Suppressor macrophage treated with lipopolysaccharide for 4 hours (primary cell): ENCODE measurements at regions not wholly inside any gene's neighbourhood (a gene's known extent, or its start where the extent isn't known, plus 50 kb on each side); places are given as distances from the start of the nearest gene placed in this dataset.
"Not testable (repeated sequence)": the region's sequence is repeated elsewhere in the genome, so short reads cannot be mapped to it uniquely, and the experiment has no call there.

ENCODE experiments used
- DNase-seq: peaks from one replicate; pipeline ENCODE4 v3.0.0-alpha.2; 2020

DNA sequence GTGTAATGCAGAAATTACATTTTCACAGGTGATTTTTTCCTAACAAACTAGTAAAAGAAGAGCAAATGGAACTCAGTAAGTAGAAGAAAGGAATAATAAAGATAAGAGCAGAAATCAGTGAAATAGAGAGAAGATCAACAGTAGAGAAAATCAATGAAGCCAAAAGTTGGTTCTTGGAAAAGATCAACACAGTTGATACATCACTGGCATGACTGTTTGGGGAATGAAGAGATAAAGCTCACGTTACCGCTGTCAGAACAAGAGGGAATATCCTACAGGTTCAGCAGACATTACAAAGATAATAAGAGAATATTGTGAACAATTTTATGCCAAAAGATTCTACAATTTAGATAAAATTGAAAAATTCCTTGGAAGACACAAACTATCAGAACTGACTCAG, 146.4 kb downstream of the ACTR3B start:
- no peak for DNase-seq

DNA sequence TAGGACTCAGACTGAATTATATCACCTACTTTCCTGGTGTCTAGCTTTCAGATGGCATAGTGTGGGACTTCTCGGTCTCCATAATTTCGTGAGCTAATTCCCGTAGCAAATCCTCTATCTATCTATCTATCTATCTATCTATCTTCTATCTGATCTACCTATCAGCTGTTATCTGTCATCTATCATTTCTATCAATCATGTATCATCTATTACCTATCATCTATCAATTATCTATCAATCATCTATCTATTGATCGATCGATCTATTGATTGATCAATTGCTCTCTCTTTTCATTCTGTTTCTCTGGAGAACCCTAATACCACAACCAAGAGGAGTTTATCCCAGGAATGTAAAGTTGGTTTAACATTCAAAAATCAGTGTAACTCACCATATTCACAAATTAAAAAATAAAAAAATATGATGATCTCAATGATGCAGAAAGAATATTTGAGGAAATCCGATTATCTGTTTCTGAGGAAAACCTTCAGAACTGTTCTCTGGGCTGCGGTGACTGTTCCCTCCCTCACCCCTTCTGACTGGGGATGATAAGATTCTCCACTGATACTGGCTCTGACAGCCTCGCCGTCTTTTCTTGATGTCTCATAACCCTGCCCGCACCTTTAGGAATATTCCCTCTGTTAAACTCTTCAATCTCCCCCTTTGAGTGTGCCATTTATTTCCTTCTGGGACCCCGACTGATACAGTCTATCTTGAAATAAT, 147.7 kb downstream of the ACTR3B start:
- no peak for DNase-seq

DNA sequence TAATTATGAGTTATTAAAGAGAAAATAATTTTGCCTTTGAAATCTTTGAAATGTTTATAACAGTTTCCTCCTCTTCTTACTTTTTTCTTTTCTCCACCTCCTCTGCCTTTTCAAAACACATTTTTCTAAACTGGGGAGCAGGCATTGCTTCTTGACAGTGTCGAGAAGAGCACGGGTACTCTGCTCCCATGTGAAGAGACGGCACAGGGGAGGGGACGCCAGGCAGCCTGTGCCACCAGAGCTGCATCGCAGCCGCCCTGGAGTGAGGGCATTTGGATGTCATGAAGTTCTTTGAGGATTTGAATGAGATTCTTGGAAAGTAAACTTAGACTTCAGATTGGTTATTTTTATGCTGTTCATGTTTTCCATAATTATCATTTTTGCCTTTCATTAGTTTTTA, 149.7 kb downstream of the ACTR3B start:
- no peak for DNase-seq

DNA sequence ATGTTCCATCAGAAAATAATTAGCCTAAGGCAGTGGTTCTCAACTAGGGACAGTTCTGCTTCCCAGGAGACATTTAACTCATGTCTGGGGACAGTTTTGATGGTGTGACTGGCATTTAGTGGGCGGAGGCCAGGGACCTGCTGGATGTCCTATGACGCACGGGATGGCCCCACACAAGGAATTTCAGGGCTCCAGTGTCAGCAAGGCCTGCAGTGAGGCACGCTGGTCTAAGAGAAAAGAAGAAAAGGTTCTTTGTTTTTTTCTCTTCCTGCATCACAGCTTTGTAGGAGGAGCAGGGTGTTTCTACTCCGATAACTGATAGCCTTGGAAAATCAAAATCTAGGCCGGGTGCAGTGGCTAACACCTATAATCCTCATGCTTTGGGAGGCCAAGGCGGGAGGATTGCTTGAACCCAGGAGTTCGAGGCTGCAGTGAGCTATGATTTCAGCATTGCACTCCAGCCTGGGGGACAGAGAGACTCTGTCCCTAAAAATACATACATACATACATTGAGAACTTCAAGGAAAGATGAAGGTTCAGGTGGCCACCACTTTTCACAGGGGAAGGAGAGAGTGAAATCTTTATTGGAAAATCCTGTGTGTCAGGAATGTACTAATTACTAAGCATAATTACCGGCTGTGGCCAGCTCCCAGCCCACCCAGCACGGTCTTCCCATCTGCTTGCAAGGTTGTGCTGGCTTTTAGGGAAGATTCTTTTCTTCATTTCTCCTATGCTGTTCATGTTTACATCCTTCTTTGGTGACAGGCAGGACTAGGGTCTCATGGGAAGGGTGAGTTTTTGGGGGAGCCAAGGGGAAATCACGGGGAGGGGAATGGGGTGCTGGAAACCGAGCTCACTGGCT, 150.4 kb downstream of the ACTR3B start:
- DNase-seq = no peak

DNA sequence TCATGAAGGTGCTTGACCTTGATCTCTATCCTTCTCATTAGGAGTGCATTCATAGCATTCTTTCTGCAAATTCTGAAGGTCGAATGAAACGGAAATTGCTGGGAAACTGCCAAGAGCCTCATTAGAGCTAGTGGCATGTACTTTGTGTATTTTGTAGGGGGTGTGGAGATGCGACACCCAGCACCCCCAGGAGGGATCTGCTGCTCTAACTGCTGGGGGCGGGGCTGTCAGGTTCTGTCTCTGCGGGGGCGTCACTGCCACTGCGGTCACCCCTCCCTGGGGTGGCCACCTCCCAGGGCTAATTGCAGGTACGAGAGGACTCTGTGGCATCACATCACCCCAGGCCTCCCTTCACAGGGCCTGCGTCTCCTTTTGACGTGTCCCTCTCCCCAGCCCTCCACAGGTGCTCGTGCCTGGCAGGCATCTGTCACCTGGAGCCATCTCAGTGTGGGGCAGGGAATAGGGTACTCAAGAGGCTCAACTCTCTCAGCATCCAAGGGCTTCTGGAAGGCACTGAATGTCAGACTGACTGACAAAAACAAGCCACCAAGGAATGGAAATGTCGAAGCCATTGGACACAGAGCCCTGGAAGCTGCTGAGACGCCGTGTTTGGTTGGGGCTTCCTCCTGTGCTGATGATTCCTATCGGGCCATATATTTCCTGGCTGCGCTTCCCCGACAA, 151.1 kb downstream of the ACTR3B start:
- DNase-seq = no peak

DNA sequence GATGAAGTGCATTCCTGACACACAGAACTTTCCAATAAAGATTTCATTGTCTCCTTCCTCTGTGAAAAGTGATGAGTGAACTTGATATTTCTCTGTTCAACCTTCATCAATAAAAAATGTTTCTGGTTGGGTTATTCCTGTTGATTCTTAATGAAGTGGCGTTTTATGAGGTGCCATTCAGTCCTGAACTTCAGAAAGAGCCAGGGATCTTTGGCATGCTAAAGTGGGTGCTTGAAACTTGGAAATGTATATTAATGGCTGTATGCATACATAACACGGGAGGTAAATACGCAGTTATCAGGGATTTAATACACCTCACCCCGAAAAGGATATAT, 151.6 kb downstream of the ACTR3B start:
- DNase-seq = no peak

DNA sequence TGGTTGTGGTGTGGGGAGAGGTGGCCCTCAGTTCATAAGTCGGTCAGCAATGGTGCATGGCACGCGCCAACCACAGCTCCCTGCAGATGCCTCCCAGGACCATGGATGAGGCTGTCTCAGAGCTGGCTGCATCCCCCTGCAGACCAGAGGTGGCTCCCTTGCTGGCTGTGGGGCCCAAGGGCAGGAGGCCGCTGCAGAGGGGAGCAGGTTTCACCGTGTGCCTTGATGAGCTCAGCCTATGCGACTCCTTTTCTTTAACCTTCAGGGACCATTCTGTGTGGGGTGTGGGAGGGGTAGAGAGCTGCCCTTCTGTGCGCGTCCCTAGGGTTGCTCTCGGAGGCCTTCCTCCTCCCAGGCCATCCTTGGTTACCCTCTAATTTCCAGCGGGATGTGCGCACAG, 152.4 kb downstream of the ACTR3B start:
- DNase-seq = no peak

DNA sequence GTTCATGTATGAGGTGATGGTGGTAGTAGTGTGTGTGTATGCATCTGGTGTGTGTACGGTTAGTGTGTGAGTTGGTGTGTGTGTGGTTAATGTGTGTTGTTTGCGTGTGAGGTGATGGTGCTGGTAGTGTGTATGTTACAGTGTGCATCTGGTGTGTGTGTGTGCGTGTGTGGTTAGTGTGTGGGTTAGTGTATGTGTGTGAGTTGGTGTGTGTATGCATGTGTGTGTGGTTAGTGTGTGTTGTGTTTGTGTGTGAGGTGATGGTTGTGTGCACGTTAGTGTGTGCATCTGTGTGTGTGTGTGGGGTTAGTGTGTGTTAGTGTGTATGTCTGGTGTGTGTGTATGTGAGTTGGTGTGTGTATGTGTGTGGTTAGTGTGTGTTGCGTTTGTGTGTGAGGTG, 153.0 kb downstream of the ACTR3B start:
- no peak for DNase-seq

DNA sequence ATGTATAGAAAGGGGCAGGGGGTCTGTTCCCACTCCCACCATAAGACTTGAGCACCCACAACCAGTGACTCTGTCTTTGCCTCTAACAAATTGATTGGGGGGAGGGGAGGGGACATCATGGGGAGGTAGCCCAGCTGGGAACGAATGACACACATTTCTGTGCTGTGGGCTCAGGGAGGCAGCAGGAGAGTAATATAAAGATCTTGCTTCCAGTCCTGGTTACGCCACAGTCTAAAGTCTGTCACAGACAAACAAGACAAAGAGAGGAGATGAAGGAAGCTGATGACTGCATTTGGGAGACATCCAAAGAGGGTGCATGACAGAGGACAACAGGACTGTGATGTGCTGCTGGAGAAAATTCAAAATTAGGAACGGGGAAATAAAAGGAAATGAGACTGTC, 153.9 kb downstream of the ACTR3B start:
- DNase-seq = no peak

DNA sequence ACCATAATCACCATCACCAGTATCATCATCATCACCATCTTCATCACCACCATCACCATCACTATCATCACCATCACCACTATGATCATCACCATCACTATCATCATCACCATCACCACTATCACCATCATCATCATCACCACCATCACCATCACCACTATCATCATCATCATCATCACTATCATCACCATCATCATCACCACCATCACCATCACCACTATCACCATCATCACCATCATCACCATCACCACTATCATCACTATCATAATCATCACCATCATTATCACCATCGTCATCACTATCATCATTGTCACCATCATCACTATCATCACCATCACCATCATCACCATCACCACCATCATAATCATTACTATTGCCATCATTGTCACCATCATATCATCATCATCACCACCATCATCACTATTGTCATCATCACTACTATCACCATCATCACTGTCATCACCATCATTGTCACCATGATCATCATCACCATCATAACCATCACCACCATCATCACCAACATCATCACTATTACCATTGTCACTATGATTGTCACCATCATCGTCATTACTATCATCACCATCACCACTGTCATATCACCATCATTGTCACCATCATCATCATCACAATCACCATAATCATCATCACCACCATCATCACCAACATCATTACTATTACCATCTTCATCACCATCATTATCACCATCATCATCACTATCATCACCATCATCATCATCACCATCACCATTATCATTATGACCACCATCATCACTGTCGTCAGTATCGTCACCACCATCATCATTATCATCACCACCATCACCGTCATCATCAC, 154.7 kb downstream of the ACTR3B start:
- DNase-seq = no peak

DNA sequence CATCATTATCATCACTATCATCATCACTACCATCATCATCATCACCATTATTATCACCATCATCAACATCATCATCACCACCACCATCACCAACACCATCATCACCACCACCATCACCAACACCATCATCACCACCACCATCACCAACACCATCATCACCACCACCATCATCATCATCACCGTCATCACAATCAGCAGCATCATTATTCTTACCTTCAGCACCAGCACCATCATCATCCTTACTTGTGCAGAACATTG, 155.2 kb downstream of the ACTR3B start:
- DNase-seq = not testable (repeated sequence)

DNA sequence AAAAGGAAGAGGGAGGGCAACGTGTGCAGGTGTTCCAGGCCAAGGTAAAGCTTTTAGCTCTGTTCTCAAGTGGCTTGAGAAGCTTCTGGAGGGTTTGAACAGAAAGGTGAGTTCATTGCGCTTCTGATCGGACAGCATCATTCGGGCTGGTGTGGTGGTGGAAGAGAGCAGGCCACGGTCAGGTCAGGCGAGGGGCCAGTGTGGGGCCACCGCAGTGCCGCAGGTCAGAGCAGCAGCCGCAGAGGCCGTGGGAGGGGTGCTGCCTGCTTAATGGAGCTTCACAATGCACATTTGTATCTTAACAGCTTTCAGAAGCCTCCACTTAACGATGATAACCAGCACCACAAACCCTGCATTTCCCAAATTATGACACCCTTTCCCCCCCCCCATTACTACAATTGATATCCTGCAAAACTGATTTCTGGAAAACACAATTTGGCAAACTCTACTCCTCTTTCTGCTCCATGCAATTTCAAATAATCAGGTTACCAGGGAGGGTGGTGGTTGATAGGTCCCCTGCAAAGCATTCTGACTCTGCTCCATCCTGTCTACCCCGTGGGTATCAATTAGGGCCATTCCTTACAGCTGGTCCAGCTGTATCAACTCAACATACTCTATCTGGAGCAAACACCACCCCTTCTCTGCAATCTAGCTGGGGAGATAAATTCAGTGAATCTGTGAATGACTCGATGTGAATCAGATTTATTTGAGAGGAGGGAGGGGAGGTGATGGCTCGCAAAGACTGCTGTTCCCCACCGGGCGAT, 162.9 kb downstream of the ACTR3B start:
- no peak for DNase-seq

DNA sequence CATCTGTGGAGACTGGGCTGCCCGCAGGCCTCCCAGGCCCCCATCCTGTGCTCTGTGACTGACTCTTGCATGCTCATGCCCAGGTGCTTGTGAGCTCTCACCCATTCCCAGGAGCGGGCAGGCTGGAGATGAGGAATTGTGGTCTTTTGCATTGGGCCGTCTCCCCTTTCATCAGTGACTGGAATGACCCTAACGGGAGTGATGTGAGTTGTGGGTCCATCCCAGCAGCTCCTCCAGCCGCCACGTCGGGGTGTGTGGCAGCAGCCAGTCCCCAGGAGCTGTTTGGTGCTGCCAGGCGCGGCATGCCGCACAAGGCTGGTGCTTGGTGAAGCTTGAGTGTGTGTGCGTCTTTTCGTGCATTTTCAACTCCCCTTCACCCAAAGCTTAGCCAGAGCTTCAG, 164.2 kb downstream of the ACTR3B start:
- DNase-seq = no peak

DNA sequence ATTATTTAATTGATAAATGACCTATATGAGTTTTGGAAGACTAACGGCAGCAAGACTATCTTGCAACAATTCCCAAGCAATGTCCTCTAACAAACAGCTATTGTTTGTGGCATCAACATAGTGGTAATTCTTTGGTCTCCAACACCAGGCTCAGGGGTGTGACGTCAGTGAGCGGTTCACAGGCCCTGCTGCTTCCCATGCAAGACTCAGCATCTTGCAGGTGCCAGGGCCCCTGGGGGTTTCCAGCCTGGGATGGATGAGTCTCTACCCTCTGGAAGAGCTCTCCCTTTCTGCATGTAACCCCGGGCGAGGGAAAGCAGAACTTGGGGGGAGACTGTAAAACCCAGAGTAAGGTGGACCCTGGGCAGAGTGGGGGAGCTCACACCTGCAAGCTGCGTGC, 164.7 kb downstream of the ACTR3B start:
- DNase-seq = no peak

DNA sequence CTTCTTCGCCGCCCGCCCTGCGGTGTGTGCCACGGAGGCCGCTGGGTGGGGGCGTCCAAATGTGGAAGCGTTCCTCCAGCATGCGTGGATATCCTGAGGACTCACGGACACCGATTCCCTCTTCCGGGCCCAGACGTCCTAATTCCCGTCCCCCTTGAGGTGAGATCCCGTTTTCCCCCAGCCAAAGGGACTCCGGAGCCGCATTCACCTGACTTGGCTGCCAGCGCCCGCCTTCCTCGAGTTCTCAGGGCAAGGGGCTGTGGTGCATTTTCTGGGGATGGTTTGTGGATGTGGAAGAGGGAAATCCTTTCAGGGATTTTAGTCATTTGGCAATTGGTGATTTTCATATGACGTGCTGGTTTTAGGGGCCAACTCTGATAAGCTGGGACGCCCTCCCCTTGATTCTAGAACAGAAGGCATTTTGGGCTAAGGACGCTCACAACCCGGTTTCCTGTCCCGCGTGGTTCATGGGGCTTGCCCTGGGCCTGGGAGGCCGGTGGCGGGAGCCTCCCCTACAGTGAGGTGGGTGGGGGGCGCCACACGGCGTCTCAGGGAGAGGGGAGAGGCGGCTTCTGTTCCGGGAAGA, 165.4 kb downstream of the ACTR3B start:
- no peak for DNase-seq

DNA sequence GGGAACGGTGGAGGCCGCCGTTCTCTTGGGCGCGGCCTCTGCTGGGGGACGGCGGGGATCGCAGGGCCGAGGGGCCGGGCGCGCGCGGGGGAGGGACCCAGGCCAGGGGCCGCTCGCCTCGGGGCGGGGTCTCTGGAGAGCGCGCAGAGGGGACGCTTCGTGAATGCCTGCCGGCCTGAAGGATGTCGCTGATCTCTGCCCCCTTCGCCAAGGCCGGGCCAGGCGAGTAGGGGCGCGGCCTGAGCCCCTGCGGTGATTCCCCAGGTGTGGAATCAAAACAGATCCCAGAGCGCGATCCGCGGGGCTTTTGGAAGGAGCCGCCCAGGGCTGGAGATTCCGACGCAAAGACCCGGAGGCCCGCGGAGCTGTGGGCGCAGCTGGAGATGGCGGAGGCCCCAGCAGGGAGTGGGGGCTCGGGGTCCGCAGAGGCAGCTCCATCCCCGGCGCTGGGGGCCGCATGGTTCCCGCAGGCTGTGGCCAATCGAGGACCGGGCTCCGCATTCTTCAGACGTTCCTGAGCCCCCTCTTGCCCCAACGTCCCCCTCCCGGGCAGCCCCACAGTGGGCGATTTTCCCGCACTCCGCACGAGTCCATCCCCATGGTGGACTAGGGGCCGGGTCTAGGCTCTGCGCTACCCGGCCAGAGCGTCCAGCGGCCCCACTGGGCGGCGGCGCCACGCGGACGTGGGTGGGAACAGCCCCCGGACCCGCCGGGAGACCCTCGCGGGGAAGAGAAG, 166.0 kb downstream of the ACTR3B start:
- no peak for DNase-seq

DNA sequence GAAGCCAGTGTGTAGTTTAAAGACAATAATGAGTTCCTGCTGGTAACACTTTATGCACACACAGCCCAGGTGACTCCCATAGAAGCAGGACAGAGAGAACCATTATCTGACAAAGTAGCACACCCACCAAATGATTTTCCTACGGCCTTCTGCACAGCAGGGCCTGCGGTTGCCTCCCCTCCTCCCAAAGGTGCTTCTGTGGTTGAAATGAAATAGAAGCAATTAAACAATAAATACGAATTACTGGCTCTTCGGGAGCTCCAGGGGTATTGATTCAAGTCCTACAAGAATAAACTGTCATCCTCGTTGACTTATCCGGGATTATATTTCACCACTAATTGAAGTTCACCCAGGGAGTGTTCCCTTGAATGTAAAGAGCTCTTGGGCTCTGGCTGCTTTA, 172.1 kb downstream of the ACTR3B start:
- no peak for DNase-seq

DNA sequence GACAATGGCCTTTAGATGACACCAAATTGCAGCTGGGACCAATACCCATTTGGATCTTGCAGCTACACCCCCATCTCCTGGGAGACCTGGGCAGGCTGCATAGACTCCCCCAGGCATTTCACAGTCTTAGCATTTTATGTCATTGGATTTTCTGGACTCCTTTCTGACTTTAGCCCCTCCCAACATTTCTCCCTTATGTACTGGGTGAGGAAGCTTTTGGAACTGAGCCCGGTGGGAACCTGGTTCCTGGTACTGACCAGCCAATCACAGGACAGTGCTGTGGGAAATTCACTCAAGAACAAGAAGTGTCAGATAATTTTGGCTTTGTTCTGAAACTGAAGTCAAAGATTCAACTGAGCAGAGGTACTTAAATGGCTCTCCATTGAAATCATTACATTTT, 177.7 kb downstream of the ACTR3B start:
- no peak for DNase-seq

DNA sequence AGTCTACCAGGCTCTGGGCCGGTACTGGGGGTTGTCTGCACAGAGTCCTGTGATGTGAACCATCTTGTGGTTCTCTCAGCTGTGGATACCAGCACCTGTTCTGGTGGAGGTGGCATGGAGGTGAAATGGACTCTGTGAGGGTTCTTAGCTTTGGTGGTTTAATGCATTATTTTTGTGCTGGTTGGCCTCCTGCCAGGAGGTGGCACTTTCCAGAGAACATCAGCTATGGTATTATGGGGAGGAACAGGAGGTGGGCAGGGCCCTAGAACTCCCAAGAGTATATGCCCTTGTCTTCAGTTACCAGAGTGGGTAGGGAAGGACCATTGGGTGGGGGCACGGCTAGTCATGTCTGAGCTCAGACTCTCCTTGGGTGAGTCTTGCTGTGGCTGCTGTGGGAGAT, 187.1 kb downstream of the ACTR3B start:
- DNase-seq = not testable (repeated sequence)

DNA sequence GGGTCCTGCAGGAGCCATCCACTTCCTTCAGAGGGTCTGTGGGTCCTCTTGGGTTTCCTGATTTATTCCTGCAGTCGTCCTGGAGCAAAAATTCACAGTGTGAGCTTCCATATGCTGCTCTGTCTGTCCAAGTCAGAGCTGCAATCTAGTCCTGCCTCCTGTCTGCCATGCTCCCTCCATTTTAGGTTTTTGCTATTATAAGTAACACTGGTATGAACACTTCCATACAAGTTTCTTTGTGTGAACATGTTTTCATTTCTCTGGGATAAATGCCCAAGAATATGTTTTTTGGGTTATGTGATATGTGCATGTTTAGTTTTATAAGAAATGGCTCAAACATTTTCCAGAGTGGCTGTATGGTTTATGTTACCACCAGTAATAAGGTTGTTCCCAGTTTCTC, 188.1 kb downstream of the ACTR3B start:
- DNase-seq = no peak

DNA sequence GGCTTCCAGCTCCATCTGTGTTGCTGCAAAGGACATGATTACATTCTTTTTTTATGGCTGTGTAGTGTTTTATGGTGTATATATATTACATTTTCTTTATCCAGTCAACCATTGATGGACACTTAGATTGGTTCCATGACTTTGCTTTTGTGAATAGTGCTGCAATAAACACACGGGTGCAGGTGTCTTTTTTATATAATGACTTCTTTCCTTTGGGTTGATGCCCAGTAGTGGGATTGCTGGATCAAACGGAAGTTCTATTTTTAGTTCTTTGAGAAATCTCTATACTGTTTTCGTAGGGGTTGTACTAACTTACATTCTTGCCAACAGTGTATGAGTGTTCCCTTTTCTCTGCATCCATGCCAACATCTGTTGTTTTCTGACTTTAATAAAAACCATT, 189.7 kb downstream of the ACTR3B start:
- no peak for DNase-seq

DNA sequence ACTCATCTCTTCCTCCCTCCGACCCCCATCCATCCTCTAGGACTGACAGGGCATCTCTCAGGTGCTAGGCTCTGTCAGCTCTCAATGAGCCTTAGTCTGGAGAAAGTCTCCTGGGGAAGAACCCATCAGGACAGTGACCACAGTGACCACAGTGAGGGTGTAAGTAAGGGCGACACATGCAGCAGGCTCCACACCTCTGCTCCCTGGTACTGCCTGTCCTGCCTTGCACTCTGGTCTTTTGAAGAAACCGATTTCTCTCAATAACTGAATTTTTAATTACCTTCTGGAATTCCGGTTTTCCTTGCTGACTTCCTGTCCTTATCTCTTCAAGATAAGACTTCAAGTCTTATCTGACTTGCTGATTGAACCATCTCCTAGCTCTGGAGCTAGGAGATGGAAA, 190.2 kb downstream of the ACTR3B start:
- DNase-seq = no peak
